ENCODE measurements at regions not wholly inside any gene's neighbourhood (a gene's known extent, or its start where the extent isn't known, plus 50 kb on each side); places are given as distances from the start of the nearest gene placed in this dataset.

DNA sequence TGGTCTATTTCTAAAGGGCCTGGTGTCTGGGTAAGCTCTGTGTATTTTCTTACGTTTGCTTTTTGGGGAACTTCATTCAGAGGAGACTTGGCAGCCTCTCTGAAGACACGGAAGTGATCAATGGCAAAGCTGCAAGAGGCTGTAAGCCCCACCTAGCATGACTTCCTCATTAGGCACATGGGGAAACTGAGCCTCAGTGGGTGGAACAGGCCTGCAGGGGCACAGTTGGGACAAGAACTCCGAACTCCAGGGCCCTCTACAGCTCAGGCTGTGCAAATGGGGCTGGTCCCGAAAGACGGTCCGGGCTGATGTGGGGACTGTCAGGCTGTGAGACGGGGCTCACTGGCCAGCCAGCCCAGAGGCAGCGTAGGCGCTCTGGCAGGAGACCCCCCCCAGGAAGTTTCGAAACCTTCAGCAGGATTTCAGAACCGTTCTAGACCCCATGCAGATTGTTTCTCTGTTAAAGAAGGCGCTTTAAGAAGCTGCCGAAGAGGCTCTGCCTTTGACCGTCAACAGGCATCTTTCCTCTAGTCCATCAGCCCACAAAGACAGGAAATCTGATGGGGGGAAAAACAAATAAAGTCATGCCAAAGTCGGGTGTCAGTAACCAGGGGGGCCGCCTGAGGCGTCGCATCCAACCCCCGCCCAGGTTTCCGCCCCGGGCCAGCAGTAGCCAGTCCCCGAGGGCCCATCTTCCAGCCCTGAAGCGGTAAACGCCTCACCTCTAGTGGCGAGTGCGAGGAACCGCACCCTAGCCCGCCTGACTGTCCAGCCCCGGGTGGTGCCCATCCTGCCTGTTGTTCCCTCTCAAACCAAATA lies 79.8 kb upstream of the TBC1D3K start:
- Histone ChIP-seq H3K9ac (no peak overlapping the region), H3F3A (ENCODE audit: insufficient read depth) (no peaks in the 10 kb centered on the region), H3K27ac (no peak overlapping the region), H3K9me3 (ENCODE audit: low read depth) (no peaks in the 10 kb centered on the region), H3K4me1 (ENCODE audit: insufficient read depth) (no peaks in the 10 kb centered on the region), H2AFZ (peak overlapping the region; percentile 27; the same call in 1 of the 2 replicates), H3K4me2 (ENCODE audit: unreplicated experiment) (peak overlapping the region; percentile 32), H3K4me3 (no peak overlapping the region), H3K36me3 (ENCODE audit: low read depth) (no peaks in the 10 kb centered on the region), H3K79me2 (ENCODE audit: insufficient read depth) (no peaks in the 10 kb centered on the region), H4K20me1 (ENCODE audit: insufficient read depth) (no peaks in the 10 kb centered on the region), H3K9me2 (ENCODE audit: insufficient read depth) (no peaks in the 10 kb centered on the region), H3K27me3 (replicated peaks; ENCODE audit: insufficient read depth) (0 out of 2 replicates have a peak, but pooled peaks cover 2% of the 10 kb centered on the region)
- TF ChIP-seq EZH2 (IDR thresholded peaks at IDR 0.05; ENCODE audit: insufficient read depth, poor library complexity, severe bottlenecking) (no peak), EZH2phosphoT487 (IDR thresholded peaks at IDR 0.05; ENCODE audit: insufficient read depth, low read depth) (no peak)
- in situ Hi-C loops (cut with MboI), result no loop called here
- 20 to 22% methylated on average over 29 of the region's 29 CpGs for WGBS, 2 experiments (ENCODE audit: low coverage in 1 of 2, low lambda C conversion rate in 2 of 2, missing lambda C conversion rate in 2 of 2)
- DNase-seq, result peak; percentile 71

DNA sequence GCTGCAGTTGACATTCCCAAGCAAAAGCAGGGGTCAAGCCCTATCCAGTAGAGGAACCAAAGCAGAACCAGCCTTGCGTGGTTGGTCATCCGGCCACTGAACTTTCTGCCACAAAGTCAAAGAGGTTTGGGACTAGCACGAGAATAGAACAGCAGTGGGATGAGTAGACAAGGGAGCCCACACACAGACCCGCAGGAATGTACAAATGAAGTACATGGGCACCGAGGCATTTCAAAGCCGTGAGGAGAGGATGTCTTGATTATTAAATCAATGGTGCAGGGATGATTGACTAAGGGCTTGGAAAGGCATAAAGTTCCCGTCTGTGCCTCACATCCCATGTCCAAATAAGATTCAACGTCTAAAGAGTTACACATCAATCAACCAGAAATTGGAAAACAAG lies 81.8 kb upstream of the TBC1D3K start:
- no peak overlapping the region for H3K4me3 ChIP-seq
- no peaks in the 10 kb centered on the region for H3K36me3 ChIP-seq (ENCODE audit: low read depth)
- H3K9me2 ChIP-seq (ENCODE audit: insufficient read depth), result no peaks in the 10 kb centered on the region
- no peak overlapping the region for H3K4me2 ChIP-seq (ENCODE audit: unreplicated experiment)
- H3K27ac ChIP-seq, result no peak overlapping the region
- no peaks in the 10 kb centered on the region for H3K9me3 ChIP-seq (ENCODE audit: low read depth)
- no peaks in the 10 kb centered on the region for H4K20me1 ChIP-seq (ENCODE audit: insufficient read depth)
- H3F3A ChIP-seq (ENCODE audit: insufficient read depth), result no peaks in the 10 kb centered on the region
- in situ Hi-C loops (cut with MboI), result no loop called here
- DNase-seq, result no peak
- H3K79me2 ChIP-seq (ENCODE audit: insufficient read depth), result no peaks in the 10 kb centered on the region
- no peaks in the 10 kb centered on the region for H3K4me1 ChIP-seq (ENCODE audit: insufficient read depth)
- WGBS, 2 experiments (ENCODE audit: low coverage in 1 of 2, low lambda C conversion rate in 2 of 2, missing lambda C conversion rate in 2 of 2), result 52 to 53% methylated on average over 8 of the region's 8 CpGs
- H3K27me3 ChIP-seq (replicated peaks; ENCODE audit: insufficient read depth), result 0 out of 2 replicates have a peak, but pooled peaks cover 2% of the 10 kb centered on the region
- TF ChIP-seq EZH2 (IDR thresholded peaks at IDR 0.05; ENCODE audit: insufficient read depth, poor library complexity, severe bottlenecking) (no peak), EZH2phosphoT487 (IDR thresholded peaks at IDR 0.05; ENCODE audit: insufficient read depth, low read depth) (no peak)
- H2AFZ ChIP-seq, result no peak overlapping the region
- no peak overlapping the region for H3K9ac ChIP-seq

DNA sequence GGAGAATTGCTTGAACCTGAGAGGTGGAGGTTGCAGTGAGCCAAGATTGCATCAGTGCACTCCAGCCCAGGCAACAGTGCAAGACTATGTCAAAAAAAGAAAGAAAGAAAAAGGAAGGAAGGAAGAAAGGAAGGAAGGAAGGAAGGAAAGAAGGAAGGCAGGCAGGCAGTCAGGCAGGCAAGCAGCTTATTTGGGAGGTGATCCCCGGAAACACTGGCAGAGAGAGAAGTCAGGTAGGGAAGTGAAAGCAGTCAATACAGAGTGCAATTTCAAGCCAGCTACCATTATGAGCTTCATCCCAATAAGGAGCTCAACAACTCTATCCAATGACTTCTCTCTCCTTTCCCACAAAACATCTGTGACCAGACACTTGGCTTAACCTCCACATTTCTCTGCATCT lies 83.0 kb upstream of the TBC1D3K start:
- no peak overlapping the region for H3K4me2 ChIP-seq (ENCODE audit: unreplicated experiment)
- 43 to 61% methylated on average over 1 of the region's 1 CpG for whole genome bisulfite sequencing, 2 experiments (ENCODE audit: low coverage in 1 of 2, low lambda C conversion rate in 2 of 2, missing lambda C conversion rate in 2 of 2)
- no peak for TF ChIP-seq EZH2 (IDR thresholded peaks at IDR 0.05; ENCODE audit: insufficient read depth, poor library complexity, severe bottlenecking)
- TF ChIP-seq EZH2phosphoT487 (IDR thresholded peaks at IDR 0.05; ENCODE audit: insufficient read depth, low read depth), result no peak
- no peak for DNase-seq
- H2AFZ ChIP-seq, result no peak overlapping the region
- H3K9me3 ChIP-seq (ENCODE audit: low read depth), result no peaks in the 10 kb centered on the region
- no peaks in the 10 kb centered on the region for H3F3A ChIP-seq (ENCODE audit: insufficient read depth)
- in situ Hi-C loops (cut with MboI), result no loop called here
- no peak overlapping the region for H3K9ac ChIP-seq
- no peaks in the 10 kb centered on the region for H3K79me2 ChIP-seq (ENCODE audit: insufficient read depth)
- no peaks in the 10 kb centered on the region for H4K20me1 ChIP-seq (ENCODE audit: insufficient read depth)
- no peaks in the 10 kb centered on the region for H3K36me3 ChIP-seq (ENCODE audit: low read depth)
- 0 out of 2 replicates have a peak, but pooled peaks cover 2% of the 10 kb centered on the region for H3K27me3 ChIP-seq (replicated peaks; ENCODE audit: insufficient read depth)
- no peak overlapping the region for H3K27ac ChIP-seq
- H3K9me2 ChIP-seq (ENCODE audit: insufficient read depth), result no peaks in the 10 kb centered on the region
- H3K4me3 ChIP-seq, result no peak overlapping the region
- no peaks in the 10 kb centered on the region for H3K4me1 ChIP-seq (ENCODE audit: insufficient read depth)

GRCh38 chr17:37840576-37840975 lies 83.6 kb upstream of the TBC1D3K start:
- no peak for TF ChIP-seq EZH2phosphoT487 (IDR thresholded peaks at IDR 0.05; ENCODE audit: insufficient read depth, low read depth)
- TF ChIP-seq EZH2 (IDR thresholded peaks at IDR 0.05; ENCODE audit: insufficient read depth, poor library complexity, severe bottlenecking), result no peak
- H3K36me3 ChIP-seq (ENCODE audit: low read depth), result no peaks in the 10 kb centered on the region
- WGBS, 2 experiments (ENCODE audit: low coverage in 1 of 2, low lambda C conversion rate in 2 of 2, missing lambda C conversion rate in 2 of 2), result 72 to 75% methylated on average over 5 to 7 of the region's 7 CpGs
- H3K79me2 ChIP-seq (ENCODE audit: insufficient read depth), result no peaks in the 10 kb centered on the region
- DNase-seq, result no peak
- H2AFZ ChIP-seq, result no peak overlapping the region
- H3K4me2 ChIP-seq (ENCODE audit: unreplicated experiment), result no peak overlapping the region
- 0 out of 2 replicates have a peak, but pooled peaks cover 2% of the 10 kb centered on the region for H3K27me3 ChIP-seq (replicated peaks; ENCODE audit: insufficient read depth)
- H3K4me1 ChIP-seq (ENCODE audit: insufficient read depth), result no peaks in the 10 kb centered on the region
- no peaks in the 10 kb centered on the region for H4K20me1 ChIP-seq (ENCODE audit: insufficient read depth)
- H3F3A ChIP-seq (ENCODE audit: insufficient read depth), result no peaks in the 10 kb centered on the region
- H3K27ac ChIP-seq, result no peak overlapping the region
- H3K4me3 ChIP-seq, result no peak overlapping the region
- H3K9me3 ChIP-seq (ENCODE audit: low read depth), result no peaks in the 10 kb centered on the region
- in situ Hi-C loops (cut with MboI), result no loop called here
- no peaks in the 10 kb centered on the region for H3K9me2 ChIP-seq (ENCODE audit: insufficient read depth)
- H3K9ac ChIP-seq, result no peak overlapping the region

All from GM23248 (cell line).